ENCODE measurements at regions not wholly inside any gene's neighbourhood (a gene's known extent, or its start where the extent isn't known, plus 50 kb on each side); places are given as distances from the start of the nearest gene placed in this dataset.
"Not testable (repeated sequence)": the region's sequence is repeated elsewhere in the genome, so short reads cannot be mapped to it uniquely, and the experiment has no call there.

GRCh38 chr7:81333536-81333935, 414.7 kb upstream of the SEMA3C start:
- no peak for DNase-seq

GRCh38 chr7:81333004-81333403, 414.2 kb upstream of the SEMA3C start:
- DNase-seq, result no peak

- DNase-seq, result no peak
Observed at GRCh38 chr7:81331061-81332018, 412.5 kb upstream of the SEMA3C start.

GRCh38 chr7:81330108-81330507, 411.3 kb upstream of the SEMA3C start:
- DNase-seq, result no peak

GRCh38 chr7:81327468-81328266, 408.8 kb upstream of the SEMA3C start:
- no peak for DNase-seq

- no peak for DNase-seq
Observed at GRCh38 chr7:81321949-81322348, 403.1 kb upstream of the SEMA3C start.

GRCh38 chr7:81317741-81318140, 398.9 kb upstream of the SEMA3C start:
- no peak for DNase-seq

- no peak for DNase-seq
Observed at GRCh38 chr7:81308643-81309322, 389.9 kb upstream of the SEMA3C start.

GRCh38 chr7:81301815-81302214, 383.0 kb upstream of the SEMA3C start:
- no peak for DNase-seq

- DNase-seq, result no peak
Observed at GRCh38 chr7:81300753-81301152, 381.9 kb upstream of the SEMA3C start.

GRCh38 chr7:81299711-81300110, 380.9 kb upstream of the SEMA3C start:
- DNase-seq, result no peak

- DNase-seq, result no peak
Observed at GRCh38 chr7:81298951-81299666, 380.3 kb upstream of the SEMA3C start.

- no peak for DNase-seq
Observed at GRCh38 chr7:81297317-81297716, 378.5 kb upstream of the SEMA3C start.

- no peak for DNase-seq
Observed at GRCh38 chr7:81296726-81297125, 377.9 kb upstream of the SEMA3C start.

- no peak for DNase-seq
Observed at GRCh38 chr7:81294897-81295515, 376.2 kb upstream of the SEMA3C start.

- no peak for DNase-seq
Observed at GRCh38 chr7:81293806-81294205, 375.0 kb upstream of the SEMA3C start.

- not testable (repeated sequence) for DNase-seq
Observed at GRCh38 chr7:81286754-81287153, 367.9 kb upstream of the SEMA3C start.

- peak; percentile 89 to 92 for DNase-seq
Observed at GRCh38 chr7:81285142-81285871, 366.5 kb upstream of the SEMA3C start.

GRCh38 chr7:81284576-81284975, 365.7 kb upstream of the SEMA3C start:
- no peak for DNase-seq

GRCh38 chr7:81280531-81280930, 361.7 kb upstream of the SEMA3C start:
- DNase-seq, result no peak

GRCh38 chr7:81277691-81278090, 358.8 kb upstream of the SEMA3C start:
- no peak for DNase-seq
